ENCODE measurements at regions not wholly inside any gene's neighbourhood (a gene's known extent, or its start where the extent isn't known, plus 50 kb on each side); places are given as distances from the start of the nearest gene placed in this dataset.

GRCh38 chr4:23091711-23092110, 399.0 kb downstream of the GBA3 start:
- no peak overlapping the region for H4K91ac ChIP-seq (ENCODE audit: insufficient read depth, low read depth, low read length)
- H3K18ac ChIP-seq (ENCODE audit: low read depth, low read length): no peak overlapping the region
- CTCF ChIA-PET: no interaction called here
- dilution Hi-C loops (cut with HindIII; ENCODE audit: low sequenced_read_pairs, unreplicated experiment) (no loop called here), intact Hi-C loops (cut with micrococcal nuclease) (no loop called here), in situ Hi-C loops (cut with MboI; ENCODE audit: low sequenced_read_pairs) (no loop called here)
- no peak overlapping the region for H3K4ac ChIP-seq (ENCODE audit: low read depth, low read length)
- H3K27ac ChIP-seq (ENCODE audit: insufficient read depth, low read length): no peak overlapping the region
- no peaks in the 10 kb centered on the region for H3K36me3 ChIP-seq (ENCODE audit: control insufficient read depth, insufficient read depth, low read length)
- ATAC-seq (ENCODE audit: low read depth) (no peak), DNase-seq (no peak)
- no peaks in the 10 kb centered on the region for H3K79me1 ChIP-seq (ENCODE audit: low read depth in 1 of 2, low read length in 2 of 2)
- H3K4me1 ChIP-seq (ENCODE audit: control insufficient read depth, insufficient read depth, low read length): no peaks in the 10 kb centered on the region
- TF ChIP-seq ELK1 (IDR thresholded peaks at IDR 0.05; ENCODE audit: borderline replicate concordance, low read depth, low read length) (no peak), NFE2L2 (IDR thresholded peaks at IDR 0.05; ENCODE audit: low read depth, low read length) (no peak)
- H2AK5ac ChIP-seq (ENCODE audit: low read depth, low read length): no peak overlapping the region
- WGBS, 2 experiments (ENCODE audit: extremely low coverage in 2 of 2, insufficient read length in 1 of 2): no CpG with 5 or more reads among the region's 1 CpG
- no peaks in the 10 kb centered on the region for H3K9me1 ChIP-seq (ENCODE audit: insufficient read depth, low read length)
- no peak overlapping the region for H4K8ac ChIP-seq (ENCODE audit: low read depth in 2 of 2, low read length in 2 of 2)
- no peak overlapping the region for H2AK9ac ChIP-seq (replicated peaks; ENCODE audit: low read depth, low read length, poor library complexity)
- POLR2A ChIA-PET (ENCODE audit: unreplicated experiment): no interaction called here
- H4K20me1 ChIP-seq (ENCODE audit: insufficient read depth, low read length): no peaks in the 10 kb centered on the region
- no peak overlapping the region for H2BK120ac ChIP-seq (ENCODE audit: low read depth, low read length)
- no peak overlapping the region for H2BK20ac ChIP-seq (ENCODE audit: low read depth, low read length)
- H3K9me3 ChIP-seq (ENCODE audit: control insufficient read depth, insufficient read depth, low read length): peaks cover 2% of the 10 kb centered on the region; the same call in 1 of the 2 replicates
- no peak overlapping the region for H3K56ac ChIP-seq (ENCODE audit: extremely low read depth, insufficient read depth, low read length)
- no peak overlapping the region for H2BK5ac ChIP-seq (ENCODE audit: low read depth, low read length, poor library complexity, severe bottlenecking)
- no peak overlapping the region for H4K5ac ChIP-seq (ENCODE audit: low read depth, low read length)
- no peak overlapping the region for H2BK15ac ChIP-seq (ENCODE audit: low read depth, low read length)
- no peak overlapping the region for H3K4me3 ChIP-seq (ENCODE audit: insufficient read depth, low read depth, low read length)
- no peak overlapping the region for H3K9ac ChIP-seq (ENCODE audit: low read depth, low read length)
- no TSS peak for BruUV-seq (replicated peaks)
- no peak overlapping the region for H3K23ac ChIP-seq (ENCODE audit: low read depth, low read length)
- H3K14ac ChIP-seq (replicated peaks; ENCODE audit: low read depth, low read length): no peak overlapping the region
- no peak overlapping the region for H3K4me2 ChIP-seq (ENCODE audit: low read depth, low read length)
- no peaks in the 10 kb centered on the region for H3K27me3 ChIP-seq (ENCODE audit: control insufficient read depth, insufficient read depth, low read length)
- no peak overlapping the region for H2AFZ ChIP-seq (replicated peaks; ENCODE audit: low read length, poor library complexity)
